Urothelium cell line (cell line): ENCODE measurements at regions not wholly inside any gene's neighbourhood (a gene's known extent, or its start where the extent isn't known, plus 50 kb on each side); places are given as distances from the start of the nearest gene placed in this dataset.
"Not testable (repeated sequence)": the region's sequence is repeated elsewhere in the genome, so short reads cannot be mapped to it uniquely, and the experiment has no call there.

Source experiments
- DNase-seq: peaks from one replicate; pipeline ENCODE4 v3.0.0; 2011; ENCODE audit warnings: low spot score, mixed read lengths
- FAIRE-seq: peaks from 2 replicates; lab custom pipeline; 2011; peaks lifted over from hg19 to GRCh38; lab: Jason Lieb, UNC

GRCh38 chr16:22705799-22706198 lies 108.2 kb upstream of the HS3ST2 start:
- FAIRE-seq (no peak), DNase-seq (no peak)

- no peak for FAIRE-seq
- no peak for DNase-seq
Observed at GRCh38 chr16:22710326-22710725, 103.6 kb upstream of the HS3ST2 start.

- no peak for DNase-seq
- no peak for FAIRE-seq
Observed at GRCh38 chr16:22711847-22712246, 102.1 kb upstream of the HS3ST2 start.

- no peak for DNase-seq
Observed at GRCh38 chr16:22712471-22712870, 101.5 kb upstream of the HS3ST2 start.

GRCh38 chr16:22718598-22718997 lies 95.4 kb upstream of the HS3ST2 start:
- not testable (repeated sequence) for DNase-seq, FAIRE-seq

More at GRCh38 chr16:22712471-22712870, 101.5 kb upstream of the HS3ST2 start:
- no peak for FAIRE-seq

GRCh38 chr16:22719945-22720344 lies 94.0 kb upstream of the HS3ST2 start:
- DNase-seq (no peak), FAIRE-seq (no peak)

GRCh38 chr16:22721511-22722100 lies 92.4 kb upstream of the HS3ST2 start:
- FAIRE-seq (no peak), DNase-seq (no peak)

- not testable (repeated sequence) for FAIRE-seq, DNase-seq
Observed at GRCh38 chr16:22722551-22723541, 91.1 kb upstream of the HS3ST2 start.

- peak; percentile 27 for FAIRE-seq
- DNase-seq: no peak
Observed at GRCh38 chr16:22726868-22727267, 87.1 kb upstream of the HS3ST2 start.

GRCh38 chr16:22727285-22728166 lies 86.4 kb upstream of the HS3ST2 start:
- DNase-seq (no peak), FAIRE-seq (no peak)

GRCh38 chr16:22728167-22728836 lies 85.7 kb upstream of the HS3ST2 start:
- FAIRE-seq (no peak), DNase-seq (no peak)

- no peak for DNase-seq
- no peak for FAIRE-seq
Observed at GRCh38 chr16:22732400-22732799, 81.6 kb upstream of the HS3ST2 start.

GRCh38 chr16:22732959-22733358 lies 81.0 kb upstream of the HS3ST2 start:
- FAIRE-seq: no peak
- no peak for DNase-seq

GRCh38 chr16:22734368-22734767 lies 79.6 kb upstream of the HS3ST2 start:
- DNase-seq (no peak), FAIRE-seq (no peak)

- FAIRE-seq: no peak
- no peak for DNase-seq
Observed at GRCh38 chr16:22736791-22737190, 77.2 kb upstream of the HS3ST2 start.

- DNase-seq: no peak
- no peak for FAIRE-seq
Observed at GRCh38 chr16:22739077-22739476, 74.9 kb upstream of the HS3ST2 start.

- DNase-seq (no peak), FAIRE-seq (no peak)
Observed at GRCh38 chr16:22743401-22743800, 70.6 kb upstream of the HS3ST2 start.

GRCh38 chr16:22751104-22751667 lies 62.8 kb upstream of the HS3ST2 start:
- FAIRE-seq: no peak
- DNase-seq: no peak

- no peak for FAIRE-seq
- no peak for DNase-seq
Observed at GRCh38 chr16:22751685-22752084, 62.3 kb upstream of the HS3ST2 start.

- DNase-seq: no peak
- no peak for FAIRE-seq
Observed at GRCh38 chr16:22753451-22753850, 60.5 kb upstream of the HS3ST2 start.
